ENCODE measurements at regions not wholly inside any gene's neighbourhood (a gene's known extent, or its start where the extent isn't known, plus 50 kb on each side); places are given as distances from the start of the nearest gene placed in this dataset.

DNA sequence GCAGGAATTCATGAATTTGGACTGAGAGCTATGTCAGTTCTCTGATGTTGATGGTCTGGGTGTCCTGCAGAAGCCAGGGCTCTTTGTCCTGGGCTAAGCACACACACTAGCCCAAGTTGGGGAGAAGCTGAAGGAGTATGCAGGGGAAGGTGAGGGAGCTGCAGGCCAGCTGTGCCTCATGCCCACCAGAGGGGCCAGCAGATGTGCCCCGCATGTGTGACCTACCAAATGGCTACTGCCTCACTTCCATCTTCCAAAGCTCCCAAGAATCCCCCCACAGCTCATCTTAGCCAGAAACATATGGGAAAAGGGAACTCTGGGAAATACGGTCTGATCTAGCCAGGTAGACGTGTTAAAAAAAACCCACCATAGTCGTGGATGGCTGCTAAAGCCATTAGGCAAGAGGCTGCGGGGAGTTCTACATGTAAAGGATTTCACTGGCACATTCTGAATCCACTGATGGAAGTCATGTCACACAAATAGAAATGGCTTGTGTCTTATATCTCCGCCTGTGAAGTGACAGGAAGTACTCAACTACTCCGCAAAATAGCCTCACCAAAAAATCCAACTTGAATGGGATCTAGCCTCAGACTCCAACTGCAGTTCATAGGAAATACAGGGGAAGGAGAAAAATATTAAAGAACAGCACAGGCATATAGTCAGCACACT lies 96.3 kb upstream of the CLMP start:
- peaks cover 18% of the 10 kb centered on the region for H3K27me3 Mint-ChIP-seq (ENCODE audit: insufficient read depth, unreplicated experiment)
- no peaks in the 10 kb centered on the region for H3K4me1 Mint-ChIP-seq (ENCODE audit: insufficient read depth, unreplicated experiment)
- no peaks in the 10 kb centered on the region for H3K36me3 Mint-ChIP-seq (ENCODE audit: insufficient read depth, unreplicated experiment)
- ChIA-PET CTCF (interaction anchor here (0.6 to 2.6 kb wide), 6 partner anchors 9 to 187 kb away, joined by 3 to 11 read pairs (median 4); no protein-coding TSS in a partner anchor), POLR2A (no interaction called here)
- intact Hi-C loops (cut with micrococcal nuclease), result no loop called here
- H3K9me3 Mint-ChIP-seq (ENCODE audit: unreplicated experiment), result no peaks in the 10 kb centered on the region
- TF ChIP-seq, protein P1, sequence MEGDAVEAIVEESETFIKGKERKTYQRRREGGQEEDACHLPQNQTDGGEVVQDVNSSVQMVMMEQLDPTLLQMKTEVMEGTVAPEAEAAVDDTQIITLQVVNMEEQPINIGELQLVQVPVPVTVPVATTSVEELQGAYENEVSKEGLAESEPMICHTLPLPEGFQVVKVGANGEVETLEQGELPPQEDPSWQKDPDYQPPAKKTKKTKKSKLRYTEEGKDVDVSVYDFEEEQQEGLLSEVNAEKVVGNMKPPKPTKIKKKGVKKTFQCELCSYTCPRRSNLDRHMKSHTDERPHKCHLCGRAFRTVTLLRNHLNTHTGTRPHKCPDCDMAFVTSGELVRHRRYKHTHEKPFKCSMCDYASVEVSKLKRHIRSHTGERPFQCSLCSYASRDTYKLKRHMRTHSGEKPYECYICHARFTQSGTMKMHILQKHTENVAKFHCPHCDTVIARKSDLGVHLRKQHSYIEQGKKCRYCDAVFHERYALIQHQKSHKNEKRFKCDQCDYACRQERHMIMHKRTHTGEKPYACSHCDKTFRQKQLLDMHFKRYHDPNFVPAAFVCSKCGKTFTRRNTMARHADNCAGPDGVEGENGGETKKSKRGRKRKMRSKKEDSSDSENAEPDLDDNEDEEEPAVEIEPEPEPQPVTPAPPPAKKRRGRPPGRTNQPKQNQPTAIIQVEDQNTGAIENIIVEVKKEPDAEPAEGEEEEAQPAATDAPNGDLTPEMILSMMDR (IDR thresholded peaks at IDR 0.05; ENCODE audit: unreplicated experiment), result no peak
- DNase-seq (ENCODE audit: unreplicated experiment), result no peak
- H3K27ac Mint-ChIP-seq (ENCODE audit: low read depth, unreplicated experiment), result no peak overlapping the region
- BruUV-seq (replicated peaks), result no TSS peak
- no peak overlapping the region for H3K4me3 Mint-ChIP-seq (ENCODE audit: unreplicated experiment)

DNA sequence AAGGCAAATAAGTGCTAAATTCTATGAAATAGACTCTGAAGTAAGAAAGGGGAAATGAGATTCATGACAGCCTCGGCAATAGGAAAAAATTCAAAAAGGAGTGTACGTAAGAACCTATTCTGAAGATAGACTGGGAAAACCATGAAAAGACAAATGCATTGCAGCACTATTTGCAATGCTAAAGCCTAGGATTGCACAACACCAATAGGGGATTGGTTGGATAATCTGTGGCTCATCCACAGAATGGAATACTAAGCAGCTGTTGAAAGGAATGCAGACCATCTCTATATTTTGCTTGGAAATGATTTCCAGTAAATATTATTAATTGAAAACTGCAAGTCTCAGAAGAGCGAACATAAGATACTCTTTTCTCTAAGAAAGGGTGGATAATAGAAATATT lies 91.7 kb upstream of the CLMP start:
- H3K4me1 Mint-ChIP-seq (ENCODE audit: insufficient read depth, unreplicated experiment), result no peaks in the 10 kb centered on the region
- TF ChIP-seq, protein P1 (IDR thresholded peaks at IDR 0.05; ENCODE audit: unreplicated experiment), result no peak
- H3K4me3 Mint-ChIP-seq (ENCODE audit: unreplicated experiment), result no peak overlapping the region
- H3K36me3 Mint-ChIP-seq (ENCODE audit: insufficient read depth, unreplicated experiment), result no peaks in the 10 kb centered on the region
- peaks cover 64% of the 10 kb centered on the region for H3K27me3 Mint-ChIP-seq (ENCODE audit: insufficient read depth, unreplicated experiment)
- H3K9me3 Mint-ChIP-seq (ENCODE audit: unreplicated experiment), result no peaks in the 10 kb centered on the region
- no peak overlapping the region for H3K27ac Mint-ChIP-seq (ENCODE audit: low read depth, unreplicated experiment)
- DNase-seq (ENCODE audit: unreplicated experiment), result no peak
- no TSS peak for BruUV-seq (replicated peaks)
- ChIA-PET POLR2A (no interaction called here), CTCF (interaction anchor here (0.5 to 1.4 kb wide), 4 partner anchors 14 to 555 kb away, joined by 3 read pairs; no protein-coding TSS in a partner anchor)
- intact Hi-C loops (cut with micrococcal nuclease), result no loop called here

- POLR2A ChIA-PET, result interaction anchor here (0.6 kb wide), 1 partner anchor 10 kb away, joined by 3 read pairs; no protein-coding TSS in a partner anchor
- intact Hi-C loops (cut with micrococcal nuclease), result no loop called here
- H3K4me1 Mint-ChIP-seq (ENCODE audit: insufficient read depth, unreplicated experiment), result no peaks in the 10 kb centered on the region
- H3K27me3 Mint-ChIP-seq (ENCODE audit: insufficient read depth, unreplicated experiment), result peaks cover 68% of the 10 kb centered on the region
- H3K9me3 Mint-ChIP-seq (ENCODE audit: unreplicated experiment), result no peaks in the 10 kb centered on the region
- no TSS peak for BruUV-seq (replicated peaks)
- CTCF ChIA-PET, result interaction anchor here (0.7 to 1.4 kb wide), 2 partner anchors 183 to 556 kb away, joined by 3 read pairs; no protein-coding TSS in a partner anchor
- H3K36me3 Mint-ChIP-seq (ENCODE audit: insufficient read depth, unreplicated experiment), result no peaks in the 10 kb centered on the region
- H3K27ac Mint-ChIP-seq (ENCODE audit: low read depth, unreplicated experiment), result no peak overlapping the region
- no peak overlapping the region for H3K4me3 Mint-ChIP-seq (ENCODE audit: unreplicated experiment)
- TF ChIP-seq, protein P1 (IDR thresholded peaks at IDR 0.05; ENCODE audit: unreplicated experiment), result no peak
- DNase-seq (ENCODE audit: unreplicated experiment), result no peak
These were observed 91.2 kb upstream of the CLMP start for GRCh38 chr11:123286255-123286654.

DNA sequence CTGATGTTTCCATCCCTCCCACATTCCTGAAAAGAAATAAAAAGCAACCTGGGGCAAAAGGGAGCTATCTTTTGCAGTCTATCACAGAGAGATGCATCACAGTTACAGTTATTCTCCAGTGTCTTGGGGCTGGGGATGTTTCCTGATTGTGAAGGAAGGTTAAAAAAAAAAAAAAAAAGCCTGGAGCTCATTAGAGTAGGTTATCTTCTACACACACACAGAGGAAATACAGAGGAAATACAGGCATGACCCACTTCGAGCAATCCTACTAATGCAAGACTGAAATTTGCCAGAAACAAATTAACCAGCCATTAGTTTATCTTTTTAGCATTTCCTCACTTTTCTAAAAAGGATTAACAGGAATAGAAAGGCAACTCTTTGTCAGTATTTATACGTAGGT lies 89.4 kb upstream of the CLMP start:
- TF ChIP-seq, protein P1 (IDR thresholded peaks at IDR 0.05; ENCODE audit: unreplicated experiment), result no peak
- Mint-ChIP-seq H3K27me3 (ENCODE audit: insufficient read depth, unreplicated experiment) (peaks cover 70% of the 10 kb centered on the region), H3K9me3 (ENCODE audit: unreplicated experiment) (no peaks in the 10 kb centered on the region), H3K27ac (ENCODE audit: low read depth, unreplicated experiment) (no peak overlapping the region), H3K36me3 (ENCODE audit: insufficient read depth, unreplicated experiment) (no peaks in the 10 kb centered on the region), H3K4me1 (ENCODE audit: insufficient read depth, unreplicated experiment) (no peaks in the 10 kb centered on the region), H3K4me3 (ENCODE audit: unreplicated experiment) (no peak overlapping the region)
- POLR2A ChIA-PET, result interaction anchor here (0.5 to 0.8 kb wide), 2 partner anchors 190 to 752 kb away, joined by 3 to 4 read pairs; no protein-coding TSS in a partner anchor
- CTCF ChIA-PET, result interaction anchor here (0.6 to 1.7 kb wide), 4 partner anchors 11 to 37 kb away, joined by 3 to 8 read pairs (median 4); no protein-coding TSS in a partner anchor
- DNase-seq (ENCODE audit: unreplicated experiment), result no peak
- intact Hi-C loops (cut with micrococcal nuclease), result no loop called here
- no TSS peak for BruUV-seq (replicated peaks)

Measured in MCF 10A (cell line).